ENCODE measurements at regions not wholly inside any gene's neighbourhood (a gene's known extent, or its start where the extent isn't known, plus 50 kb on each side); places are given as distances from the start of the nearest gene placed in this dataset.

DNA sequence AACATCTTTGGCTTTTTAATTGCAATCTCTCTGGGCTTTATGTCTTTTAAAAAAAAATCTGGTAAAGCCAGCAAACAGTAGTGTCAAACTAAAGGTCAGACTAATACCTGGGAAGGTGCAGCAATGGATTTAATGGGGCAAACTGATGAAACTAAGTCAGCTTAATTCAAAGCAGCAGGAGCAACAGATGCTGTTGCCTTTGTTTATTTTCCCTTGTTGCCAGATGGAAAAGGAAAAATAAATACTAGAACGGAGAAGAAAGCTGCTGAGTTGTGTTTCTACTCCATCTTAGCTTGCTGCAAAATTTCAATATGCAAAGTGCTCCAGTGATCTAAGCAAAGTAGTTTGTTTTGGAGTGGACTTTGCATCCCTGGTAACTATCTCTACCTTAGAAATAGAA, 1097.8 kb downstream of the PCDH17 start:
- DNase-seq (ENCODE audit: low read depth): no peak
- no peak overlapping the region for H3K4me3 ChIP-seq (ENCODE audit: low read depth, low read length)
- no peak for TF ChIP-seq CTCF (IDR thresholded peaks at IDR 0.05; ENCODE audit: control insufficient read depth, extremely low read depth, insufficient read depth)

- no peak for DNase-seq (ENCODE audit: low read depth)
- TF ChIP-seq CTCF (IDR thresholded peaks at IDR 0.05; ENCODE audit: control insufficient read depth, extremely low read depth, insufficient read depth): no peak
- no peak overlapping the region for H3K4me3 ChIP-seq (ENCODE audit: low read depth, low read length)
Measured at GRCh38 chr13:58744686-58745085, 1113.1 kb downstream of the PCDH17 start.

DNA sequence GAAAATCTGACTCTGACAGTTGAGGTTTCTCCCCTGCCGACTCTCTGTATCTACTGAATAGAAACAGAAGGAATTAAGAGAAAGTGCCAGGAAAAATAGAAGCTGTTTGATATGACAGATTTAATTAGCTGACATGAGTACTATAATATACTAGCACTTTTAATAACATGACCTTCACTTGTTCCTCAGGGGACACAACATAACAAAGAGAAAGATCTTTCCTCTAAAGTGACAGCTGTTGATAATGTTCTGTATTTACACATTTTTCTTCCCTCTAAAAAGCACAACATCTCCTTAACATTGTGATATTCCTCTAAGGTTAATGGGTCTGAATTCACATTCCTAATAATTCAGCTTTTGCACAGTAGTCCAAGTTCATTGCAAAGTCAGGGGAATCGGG, 1136.0 kb downstream of the PCDH17 start:
- no peak for TF ChIP-seq CTCF (IDR thresholded peaks at IDR 0.05; ENCODE audit: control insufficient read depth, extremely low read depth, insufficient read depth)
- DNase-seq (ENCODE audit: low read depth): no peak
- H3K4me3 ChIP-seq (ENCODE audit: low read depth, low read length): no peak overlapping the region

DNA sequence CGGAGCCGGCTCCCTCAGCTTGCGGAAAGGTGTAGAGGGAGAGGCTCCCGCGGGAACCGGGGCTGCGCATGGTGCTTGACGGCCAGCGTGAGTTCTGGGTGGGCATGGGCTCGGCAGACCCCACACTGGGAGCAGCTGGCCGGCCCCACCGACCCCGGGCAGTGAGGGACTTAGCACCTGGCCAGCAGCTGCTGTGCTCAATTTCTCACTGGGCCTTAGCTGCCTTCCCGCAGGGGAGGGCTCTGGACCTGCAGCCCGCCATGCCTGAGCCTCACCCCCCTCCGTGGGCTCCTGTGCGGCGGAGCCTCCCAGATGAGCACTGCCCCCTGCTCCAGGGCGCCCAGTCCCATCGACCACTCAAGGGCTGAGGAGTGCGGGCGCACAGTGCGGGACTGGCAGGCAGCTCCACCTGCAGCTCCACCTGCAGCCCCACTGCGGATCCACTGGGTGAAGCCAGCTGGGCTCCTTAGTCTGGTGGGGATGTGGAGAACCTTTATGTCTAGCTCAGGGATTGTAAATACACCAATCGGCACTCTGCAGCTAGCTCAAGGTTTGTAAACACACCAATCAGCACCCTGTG, 1141.8 kb downstream of the PCDH17 start:
- H3K4me3 ChIP-seq (ENCODE audit: low read depth, low read length): no peak overlapping the region
- no peak for TF ChIP-seq CTCF (IDR thresholded peaks at IDR 0.05; ENCODE audit: control insufficient read depth, extremely low read depth, insufficient read depth)
- no peak for DNase-seq (ENCODE audit: low read depth)

DNA sequence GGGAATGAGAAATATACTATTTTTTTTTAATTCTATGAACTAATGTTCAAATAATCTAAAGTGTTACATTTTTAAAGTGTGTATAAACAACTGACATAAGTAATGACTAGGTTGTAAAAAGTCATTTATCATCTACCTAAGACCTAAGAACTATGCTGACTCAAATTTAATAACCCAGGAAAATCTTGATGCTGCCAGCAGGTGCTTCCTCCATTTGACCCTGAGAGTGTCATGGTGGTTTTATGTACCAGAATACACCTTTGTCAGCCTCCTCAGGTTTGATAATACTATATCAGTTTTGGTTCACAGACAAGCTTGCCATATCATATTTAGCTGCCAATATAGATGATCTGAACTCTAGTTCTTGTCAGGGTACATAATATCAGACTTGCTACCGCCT, 1151.2 kb downstream of the PCDH17 start:
- no peak overlapping the region for H3K4me3 ChIP-seq (ENCODE audit: low read depth, low read length)
- DNase-seq (ENCODE audit: low read depth): no peak
- no peak for TF ChIP-seq CTCF (IDR thresholded peaks at IDR 0.05; ENCODE audit: control insufficient read depth, extremely low read depth, insufficient read depth)

- TF ChIP-seq CTCF (IDR thresholded peaks at IDR 0.05; ENCODE audit: control insufficient read depth, extremely low read depth, insufficient read depth): no peak
- no peak for DNase-seq (ENCODE audit: low read depth)
- H3K4me3 ChIP-seq (ENCODE audit: low read depth, low read length): no peak overlapping the region
Measured at GRCh38 chr13:58792854-58793253, 1161.3 kb downstream of the PCDH17 start.

DNA sequence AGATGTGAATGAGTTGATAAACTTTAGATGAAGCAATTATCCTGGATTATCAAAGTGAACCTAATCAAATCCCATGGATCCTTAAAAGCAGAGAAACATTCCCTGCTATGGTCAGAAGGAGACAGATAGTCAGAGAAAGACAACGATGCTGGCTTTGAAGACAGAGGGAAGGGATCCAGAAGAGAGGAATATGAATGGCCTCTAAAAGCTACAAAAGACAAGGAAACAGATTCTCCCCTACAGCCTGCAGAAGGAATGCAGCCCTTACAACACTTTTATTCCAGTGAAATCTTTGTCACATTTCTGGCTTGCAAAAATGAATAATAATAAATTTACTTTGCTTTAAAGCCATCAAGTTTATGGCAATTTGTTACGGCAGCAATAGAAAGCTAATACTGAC, 1164.2 kb downstream of the PCDH17 start:
- no peak overlapping the region for H3K4me3 ChIP-seq (ENCODE audit: low read depth, low read length)
- no peak for DNase-seq (ENCODE audit: low read depth)
- TF ChIP-seq CTCF (IDR thresholded peaks at IDR 0.05; ENCODE audit: control insufficient read depth, extremely low read depth, insufficient read depth): no peak

Data from LNCaP clone FGC (cell line).